ENCODE measurements at regions not wholly inside any gene's neighbourhood (a gene's known extent, or its start where the extent isn't known, plus 50 kb on each side); places are given as distances from the start of the nearest gene placed in this dataset.
"Not testable (repeated sequence)": the region's sequence is repeated elsewhere in the genome, so short reads cannot be mapped to it uniquely, and the experiment has no call there.

- TF ChIP-seq CTCF, POLR2A (IDR thresholded peaks at IDR 0.05): not testable (repeated sequence)
These were observed 66.4 kb upstream of the LRRC37A2 start for GRCh38 chr17:46445849-46446248.

Data from heart left ventricle (tissue), 13 donors.